ENCODE measurements at regions not wholly inside any gene's neighbourhood (a gene's known extent, or its start where the extent isn't known, plus 50 kb on each side); places are given as distances from the start of the nearest gene placed in this dataset.
"Not testable (repeated sequence)": the region's sequence is repeated elsewhere in the genome, so short reads cannot be mapped to it uniquely, and the experiment has no call there.

GRCh38 chr1:214861615-214862014 is 220.9 kb upstream of the KCNK2 start:
- no peak for DNase-seq (ENCODE audit: low spot score)

GRCh38 chr1:214862421-214862820 is 220.1 kb upstream of the KCNK2 start:
- peak; percentile 27 for DNase-seq (ENCODE audit: low spot score)

GRCh38 chr1:214864896-214865688 is 217.4 kb upstream of the KCNK2 start:
- DNase-seq (ENCODE audit: low spot score) = peak; percentile 53

- not testable (repeated sequence) for DNase-seq (ENCODE audit: low spot score)
Measured at GRCh38 chr1:214870426-214870825, 212.1 kb upstream of the KCNK2 start.

- no peak for DNase-seq (ENCODE audit: low spot score)
Measured at GRCh38 chr1:214880956-214881355, 201.6 kb upstream of the KCNK2 start.

GRCh38 chr1:214882616-214883015 is 199.9 kb upstream of the KCNK2 start:
- DNase-seq (ENCODE audit: low spot score) = no peak

- no peak for DNase-seq (ENCODE audit: low spot score)
Measured at GRCh38 chr1:214895011-214895600, 187.4 kb upstream of the KCNK2 start.

GRCh38 chr1:214896921-214897320 is 185.6 kb upstream of the KCNK2 start:
- DNase-seq (ENCODE audit: low spot score) = no peak

GRCh38 chr1:214897581-214897980 is 185.0 kb upstream of the KCNK2 start:
- DNase-seq (ENCODE audit: low spot score) = no peak

GRCh38 chr1:214898161-214898560 is 184.4 kb upstream of the KCNK2 start:
- DNase-seq (ENCODE audit: low spot score) = no peak

GRCh38 chr1:214898718-214899117 is 183.8 kb upstream of the KCNK2 start:
- DNase-seq (ENCODE audit: low spot score) = no peak

GRCh38 chr1:214899908-214900460 is 182.6 kb upstream of the KCNK2 start:
- DNase-seq (ENCODE audit: low spot score) = peak; percentile 55

GRCh38 chr1:214900590-214900989 is 181.9 kb upstream of the KCNK2 start:
- no peak for DNase-seq (ENCODE audit: low spot score)

- DNase-seq (ENCODE audit: low spot score) = peak; percentile 55
Measured at GRCh38 chr1:214901718-214902117, 180.8 kb upstream of the KCNK2 start.

GRCh38 chr1:214902636-214903320 is 179.8 kb upstream of the KCNK2 start:
- peak; percentile 29 for DNase-seq (ENCODE audit: low spot score)

GRCh38 chr1:214912127-214912526 is 170.4 kb upstream of the KCNK2 start:
- DNase-seq (ENCODE audit: low spot score) = no peak

- DNase-seq (ENCODE audit: low spot score) = no peak
Measured at GRCh38 chr1:214913966-214914365, 168.6 kb upstream of the KCNK2 start.

GRCh38 chr1:214917081-214917635 is 165.4 kb upstream of the KCNK2 start:
- DNase-seq (ENCODE audit: low spot score) = no peak

GRCh38 chr1:214918745-214919144 is 163.8 kb upstream of the KCNK2 start:
- DNase-seq (ENCODE audit: low spot score) = no peak

GRCh38 chr1:214920337-214920736 is 162.2 kb upstream of the KCNK2 start:
- DNase-seq (ENCODE audit: low spot score) = no peak

GRCh38 chr1:214923278-214923915 is 159.1 kb upstream of the KCNK2 start:
- DNase-seq (ENCODE audit: low spot score) = no peak

GRCh38 chr1:214927796-214928195 is 154.7 kb upstream of the KCNK2 start:
- no peak for DNase-seq (ENCODE audit: low spot score)

Measured in GM03348 (cell line).